ENCODE measurements at regions not wholly inside any gene's neighbourhood (a gene's known extent, or its start where the extent isn't known, plus 50 kb on each side); places are given as distances from the start of the nearest gene placed in this dataset.

- no peak overlapping the region for H2AK5ac ChIP-seq (ENCODE audit: low read length, severe bottlenecking)
- no peak overlapping the region for H3K23ac ChIP-seq (ENCODE audit: low read length in 2 of 2)
- H2BK120ac ChIP-seq (ENCODE audit: low read depth, low read length) = no peak overlapping the region
- no peak overlapping the region for H3K9ac ChIP-seq (ENCODE audit: low read length)
- no peak overlapping the region for H4K8ac ChIP-seq (ENCODE audit: low read length)
- no peak for DNase-seq
- H2BK5ac ChIP-seq (ENCODE audit: low read depth, low read length, poor library complexity, severe bottlenecking) = no peak overlapping the region
- no peak overlapping the region for H4K91ac ChIP-seq (ENCODE audit: low read length)
- no peak overlapping the region for H3K4ac ChIP-seq (ENCODE audit: low read depth in 1 of 2, low read length in 2 of 2)
- H3K27ac ChIP-seq (ENCODE audit: low read length, poor library complexity, severe bottlenecking) = no peak overlapping the region
- no peak overlapping the region for H3K4me3 ChIP-seq (ENCODE audit: insufficient read depth in 1 of 2, low read depth in 1 of 2, low read length in 2 of 2)
- H3K36me3 ChIP-seq (ENCODE audit: control insufficient read depth in 1 of 2, insufficient read depth in 2 of 2, low read depth in 1 of 2, low read length in 2 of 2) = no peaks in the 10 kb centered on the region
- no peak overlapping the region for H2BK12ac ChIP-seq (ENCODE audit: low read length in 2 of 2)
- H2BK15ac ChIP-seq (ENCODE audit: low read depth, poor library complexity, severe bottlenecking) = no peak overlapping the region
- H3K4me2 ChIP-seq (ENCODE audit: low read length, poor library complexity, severe bottlenecking) = no peak overlapping the region
- no peak overlapping the region for H2AFZ ChIP-seq (ENCODE audit: low read depth, low read length)
- no peak overlapping the region for H3K18ac ChIP-seq (ENCODE audit: low read depth in 1 of 2, low read length in 2 of 2)
- no peak overlapping the region for H3K14ac ChIP-seq (ENCODE audit: low read length in 2 of 2)
- H3K9me3 ChIP-seq (ENCODE audit: control insufficient read depth, low read length) = no peaks in the 10 kb centered on the region
- no peaks in the 10 kb centered on the region for H3K27me3 ChIP-seq (ENCODE audit: control insufficient read depth in 1 of 2, insufficient read depth in 1 of 2, low read length in 2 of 2)
- no peaks in the 10 kb centered on the region for H3K79me1 ChIP-seq (replicated peaks; ENCODE audit: low read length, poor library complexity, severe bottlenecking)
- H3K4me1 ChIP-seq (ENCODE audit: control insufficient read depth, insufficient read depth, low read depth, low read length) = no peaks in the 10 kb centered on the region
- WGBS = 71% methylated on average over 1 of the region's 2 CpGs
Measured at GRCh38 chr13:37212826-37213225, 107.4 kb upstream of the CSNK1A1L start.

GRCh38 chr13:37211487-37211886 is 106.0 kb upstream of the CSNK1A1L start:
- 82% methylated on average over 5 of the region's 7 CpGs for WGBS
- no peak overlapping the region for H3K4me2 ChIP-seq (ENCODE audit: low read length, poor library complexity, severe bottlenecking)
- DNase-seq = no peak

GRCh38 chr13:37209621-37210580 is 104.4 kb upstream of the CSNK1A1L start:
- Histone ChIP-seq H3K27me3 (ENCODE audit: control insufficient read depth in 1 of 2, insufficient read depth in 1 of 2, low read length in 2 of 2) (no peaks in the 10 kb centered on the region), H4K8ac (ENCODE audit: low read length) (no peak overlapping the region), H2AK5ac (ENCODE audit: low read length, severe bottlenecking) (no peak overlapping the region), H3K4me3 (ENCODE audit: insufficient read depth in 1 of 2, low read depth in 1 of 2, low read length in 2 of 2) (peak overlapping the region in 1 of 2 experiments; percentile 44), H3K9ac (ENCODE audit: low read length) (no peak overlapping the region), H3K4me1 (ENCODE audit: control insufficient read depth, insufficient read depth, low read depth, low read length) (no peaks in the 10 kb centered on the region), H3K79me1 (replicated peaks; ENCODE audit: low read length, poor library complexity, severe bottlenecking) (no peaks in the 10 kb centered on the region), H3K4me2 (ENCODE audit: low read length, poor library complexity, severe bottlenecking) (no peak overlapping the region), H3K14ac (ENCODE audit: low read length in 2 of 2) (peak overlapping the region in 1 of 2 experiments; percentile 22), H2BK120ac (ENCODE audit: low read depth, low read length) (no peak overlapping the region), H3K23ac (ENCODE audit: low read length in 2 of 2) (no peak overlapping the region), H2AFZ (ENCODE audit: low read depth, low read length) (no peak overlapping the region), H2BK12ac (ENCODE audit: low read length in 2 of 2) (no peak overlapping the region), H3K9me3 (ENCODE audit: control insufficient read depth, low read length) (no peaks in the 10 kb centered on the region), H3K27ac (ENCODE audit: low read length, poor library complexity, severe bottlenecking) (no peak overlapping the region), H2BK5ac (ENCODE audit: low read depth, low read length, poor library complexity, severe bottlenecking) (no peak overlapping the region), H2BK15ac (ENCODE audit: low read depth, poor library complexity, severe bottlenecking) (no peak overlapping the region), H3K36me3 (ENCODE audit: control insufficient read depth in 1 of 2, insufficient read depth in 2 of 2, low read depth in 1 of 2, low read length in 2 of 2) (no peaks in the 10 kb centered on the region), H3K4ac (ENCODE audit: low read depth in 1 of 2, low read length in 2 of 2) (no peak overlapping the region), H3K18ac (ENCODE audit: low read depth in 1 of 2, low read length in 2 of 2) (peak overlapping the region in 1 of 2 experiments; percentile 16), H4K91ac (ENCODE audit: low read length) (no peak overlapping the region)
- 16% methylated on average over 2 of the region's 4 CpGs for WGBS
- DNase-seq = peak; percentile 52

More at GRCh38 chr13:37211487-37211886, 106.0 kb upstream of the CSNK1A1L start:
- Histone ChIP-seq H3K14ac (ENCODE audit: low read length in 2 of 2) (no peak overlapping the region), H3K23ac (ENCODE audit: low read length in 2 of 2) (no peak overlapping the region), H4K8ac (ENCODE audit: low read length) (no peak overlapping the region), H3K27me3 (ENCODE audit: control insufficient read depth in 1 of 2, insufficient read depth in 1 of 2, low read length in 2 of 2) (no peaks in the 10 kb centered on the region), H3K9me3 (ENCODE audit: control insufficient read depth, low read length) (no peaks in the 10 kb centered on the region), H3K36me3 (ENCODE audit: control insufficient read depth in 1 of 2, insufficient read depth in 2 of 2, low read depth in 1 of 2, low read length in 2 of 2) (no peaks in the 10 kb centered on the region), H3K18ac (ENCODE audit: low read depth in 1 of 2, low read length in 2 of 2) (no peak overlapping the region), H3K79me1 (replicated peaks; ENCODE audit: low read length, poor library complexity, severe bottlenecking) (no peaks in the 10 kb centered on the region), H3K4me1 (ENCODE audit: control insufficient read depth, insufficient read depth, low read depth, low read length) (no peaks in the 10 kb centered on the region), H3K4me3 (ENCODE audit: insufficient read depth in 1 of 2, low read depth in 1 of 2, low read length in 2 of 2) (no peak overlapping the region), H3K9ac (ENCODE audit: low read length) (no peak overlapping the region), H2BK5ac (ENCODE audit: low read depth, low read length, poor library complexity, severe bottlenecking) (no peak overlapping the region), H2AK5ac (ENCODE audit: low read length, severe bottlenecking) (no peak overlapping the region), H2BK120ac (ENCODE audit: low read depth, low read length) (no peak overlapping the region), H2BK12ac (ENCODE audit: low read length in 2 of 2) (no peak overlapping the region), H2BK15ac (ENCODE audit: low read depth, poor library complexity, severe bottlenecking) (no peak overlapping the region), H3K27ac (ENCODE audit: low read length, poor library complexity, severe bottlenecking) (no peak overlapping the region), H2AFZ (ENCODE audit: low read depth, low read length) (no peak overlapping the region), H3K4ac (ENCODE audit: low read depth in 1 of 2, low read length in 2 of 2) (no peak overlapping the region), H4K91ac (ENCODE audit: low read length) (no peak overlapping the region)

- WGBS = 76% methylated on average over 3 of the region's 4 CpGs
- no peak overlapping the region for H2AFZ ChIP-seq (ENCODE audit: low read depth, low read length)
- H3K4me1 ChIP-seq (ENCODE audit: control insufficient read depth, insufficient read depth, low read depth, low read length) = no peaks in the 10 kb centered on the region
- no peaks in the 10 kb centered on the region for H3K36me3 ChIP-seq (ENCODE audit: control insufficient read depth in 1 of 2, insufficient read depth in 2 of 2, low read depth in 1 of 2, low read length in 2 of 2)
- H3K18ac ChIP-seq (ENCODE audit: low read depth in 1 of 2, low read length in 2 of 2) = no peak overlapping the region
- no peak overlapping the region for H2BK15ac ChIP-seq (ENCODE audit: low read depth, poor library complexity, severe bottlenecking)
- no peaks in the 10 kb centered on the region for H3K27me3 ChIP-seq (ENCODE audit: control insufficient read depth in 1 of 2, insufficient read depth in 1 of 2, low read length in 2 of 2)
- H3K79me1 ChIP-seq (replicated peaks; ENCODE audit: low read length, poor library complexity, severe bottlenecking) = no peaks in the 10 kb centered on the region
- H3K4me2 ChIP-seq (ENCODE audit: low read length, poor library complexity, severe bottlenecking) = no peak overlapping the region
- H3K14ac ChIP-seq (ENCODE audit: low read length in 2 of 2) = no peak overlapping the region
- H2BK12ac ChIP-seq (ENCODE audit: low read length in 2 of 2) = no peak overlapping the region
- no peak overlapping the region for H2BK5ac ChIP-seq (ENCODE audit: low read depth, low read length, poor library complexity, severe bottlenecking)
- no peak overlapping the region for H4K91ac ChIP-seq (ENCODE audit: low read length)
- DNase-seq = no peak
- no peak overlapping the region for H2BK120ac ChIP-seq (ENCODE audit: low read depth, low read length)
- no peak overlapping the region for H3K4ac ChIP-seq (ENCODE audit: low read depth in 1 of 2, low read length in 2 of 2)
- H3K27ac ChIP-seq (ENCODE audit: low read length, poor library complexity, severe bottlenecking) = no peak overlapping the region
- no peaks in the 10 kb centered on the region for H3K9me3 ChIP-seq (ENCODE audit: control insufficient read depth, low read length)
- no peak overlapping the region for H2AK5ac ChIP-seq (ENCODE audit: low read length, severe bottlenecking)
- no peak overlapping the region for H3K23ac ChIP-seq (ENCODE audit: low read length in 2 of 2)
- no peak overlapping the region for H3K4me3 ChIP-seq (ENCODE audit: insufficient read depth in 1 of 2, low read depth in 1 of 2, low read length in 2 of 2)
- H4K8ac ChIP-seq (ENCODE audit: low read length) = no peak overlapping the region
- H3K9ac ChIP-seq (ENCODE audit: low read length) = peak overlapping the region; percentile 12
Measured at GRCh38 chr13:37207691-37208451, 102.4 kb upstream of the CSNK1A1L start.
